Activated CD4-positive, alpha-beta T cell treated with anti-CD3 and anti-CD28 coated beads for 48 hours (primary cell): ENCODE measurements at regions not wholly inside any gene's neighbourhood (a gene's known extent, or its start where the extent isn't known, plus 50 kb on each side); places are given as distances from the start of the nearest gene placed in this dataset.
A peak's percentile ranks its signal among the peaks of the same experiment; 100 is the strongest.

Experiments
- DNase-seq: peaks from one replicate; pipeline ENCODE4 v3.0.0-alpha.2; 2020

GRCh38 chr5:70307064-70307463 is 108.1 kb upstream of the GTF2H2C_2 start:
- DNase-seq = peak; percentile 1
